NCI-H187 treated with DMSO at 0.1 percent for 48 hours (cell line): ENCODE measurements at regions not wholly inside any gene's neighbourhood (a gene's known extent, or its start where the extent isn't known, plus 50 kb on each side); places are given as distances from the start of the nearest gene placed in this dataset.

ENCODE experiments used
- DNase-seq: peaks from one replicate; lab custom pipeline; 2025; lab: John Stamatoyannopoulos, UW

DNA sequence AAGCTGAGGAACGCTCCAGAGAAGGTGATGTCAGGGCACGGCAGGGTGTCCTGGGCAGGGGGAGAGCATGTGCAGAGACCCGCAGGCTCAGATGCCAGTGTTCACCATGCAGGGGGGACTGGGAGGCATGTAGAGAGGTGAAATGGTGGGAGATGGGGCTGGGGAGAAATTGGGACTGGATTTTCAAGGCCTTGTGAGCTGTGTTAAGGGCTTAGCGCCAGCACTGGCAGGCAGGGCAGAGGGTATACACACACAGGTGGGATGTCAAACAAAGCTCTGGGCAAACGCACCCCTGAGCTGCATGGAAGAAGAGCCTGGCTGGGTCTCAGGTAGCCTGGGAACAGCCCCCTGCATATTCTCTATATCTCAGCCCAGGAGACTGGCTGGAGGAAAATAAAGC, 282.7 kb downstream of the SHQ1 start:
- no peak for DNase-seq

DNA sequence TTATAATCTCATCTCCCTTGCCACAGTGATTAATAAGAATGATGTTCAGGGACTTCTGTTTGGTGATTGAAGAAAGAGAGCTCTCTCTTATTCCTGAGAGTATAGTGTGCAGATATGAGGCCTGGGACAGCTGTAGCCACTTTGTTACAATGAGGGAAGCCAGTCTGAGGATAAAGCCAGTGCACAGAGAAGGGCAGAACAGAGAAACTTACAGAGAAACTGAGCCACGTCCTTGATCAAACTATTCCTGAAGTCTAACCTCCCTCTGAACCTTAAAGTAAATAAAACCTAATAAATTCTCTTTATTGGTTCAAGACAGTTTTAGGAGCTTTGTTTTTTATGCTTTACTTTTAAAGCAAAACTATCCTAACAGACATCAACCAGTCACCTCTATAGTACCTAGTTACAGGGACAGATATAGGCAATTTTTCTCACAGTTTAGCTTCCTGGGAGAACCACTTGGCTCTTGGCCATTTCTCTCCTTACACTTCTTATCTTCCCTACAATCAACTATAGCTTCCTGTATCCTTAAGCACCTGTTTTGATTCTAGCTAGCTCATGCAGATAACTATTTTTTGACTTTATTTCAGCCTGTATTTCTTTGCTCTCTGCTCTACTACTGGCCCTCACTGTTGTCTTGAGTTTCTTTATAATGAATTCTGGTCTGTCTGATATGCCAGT, 284.4 kb downstream of the SHQ1 start:
- no peak for DNase-seq

DNA sequence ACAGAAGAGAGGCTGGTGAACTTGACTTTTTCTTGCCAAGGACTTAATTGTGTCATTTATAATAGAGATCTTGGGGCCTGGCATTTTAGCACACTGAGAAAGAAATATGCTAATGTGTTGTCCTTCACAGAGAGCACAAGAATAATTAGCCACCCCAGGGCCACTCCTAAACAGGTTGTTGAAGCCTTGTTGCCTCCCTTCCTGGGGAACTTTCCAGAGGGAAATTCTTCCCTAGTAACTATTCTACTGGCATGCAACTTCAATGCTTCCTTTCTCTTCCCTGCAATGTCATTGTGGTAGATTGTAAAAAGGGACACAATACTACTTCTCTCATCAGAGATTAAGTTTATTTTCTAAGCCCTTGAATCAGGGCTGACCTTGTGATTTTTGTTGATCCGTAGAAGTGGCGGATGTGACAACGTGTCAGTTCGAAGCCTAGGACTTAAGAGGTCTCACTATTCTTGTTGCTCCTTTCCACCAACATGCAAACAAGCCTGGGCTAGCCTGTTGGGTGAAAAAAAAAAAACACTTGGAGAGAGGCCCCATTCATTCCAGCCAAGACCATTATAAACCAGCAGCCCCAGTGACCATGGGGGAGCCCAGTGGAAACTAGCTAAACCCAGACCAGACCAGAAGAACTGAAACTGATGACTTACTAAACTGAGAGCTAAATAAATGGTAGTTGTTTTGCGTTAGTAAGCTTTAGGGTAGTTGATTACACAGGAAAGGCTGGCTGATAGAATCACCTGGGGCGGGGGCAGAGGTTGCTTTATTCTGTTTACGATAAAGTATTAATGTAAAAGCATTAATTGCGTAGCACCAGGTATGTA, 287.2 kb downstream of the SHQ1 start:
- no peak for DNase-seq

DNA sequence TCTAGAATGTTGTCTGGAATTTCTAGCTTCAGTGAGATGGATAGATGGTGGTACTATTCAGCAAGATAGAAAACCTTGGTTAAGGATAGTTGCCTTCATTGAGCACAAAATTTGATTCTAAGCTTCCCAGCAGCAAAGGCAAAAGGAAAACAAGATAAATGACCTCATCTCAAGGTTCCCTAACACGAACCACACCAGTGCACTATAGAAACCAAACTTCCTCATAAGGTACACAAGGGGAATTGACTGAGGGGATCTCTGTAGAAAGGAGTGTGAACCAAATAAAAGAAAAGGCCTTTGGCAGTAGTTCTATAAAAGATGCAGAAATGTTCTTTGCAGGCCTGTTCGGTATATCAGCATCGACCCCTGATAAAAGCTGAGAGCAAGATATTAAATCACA, 288.9 kb downstream of the SHQ1 start:
- no peak for DNase-seq

DNA sequence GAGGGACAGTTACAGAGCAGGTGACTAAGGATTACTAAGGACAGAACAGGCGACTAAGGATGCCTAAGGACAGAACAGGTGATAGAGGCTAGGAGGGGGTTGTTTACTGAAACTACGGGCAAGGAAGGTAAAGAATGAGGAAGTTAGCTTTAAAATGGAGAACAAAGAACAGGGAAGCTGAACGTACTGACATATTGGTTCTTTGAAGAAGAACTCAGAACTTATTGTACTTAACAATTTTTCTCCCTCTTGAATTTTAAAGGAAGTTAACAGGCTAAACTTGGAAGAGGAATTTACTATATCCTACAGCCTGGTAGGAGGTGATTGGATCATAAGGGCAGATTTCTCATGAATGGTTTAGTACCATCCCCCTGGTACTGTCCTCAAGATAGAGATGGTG, 290.2 kb downstream of the SHQ1 start:
- no peak for DNase-seq

DNA sequence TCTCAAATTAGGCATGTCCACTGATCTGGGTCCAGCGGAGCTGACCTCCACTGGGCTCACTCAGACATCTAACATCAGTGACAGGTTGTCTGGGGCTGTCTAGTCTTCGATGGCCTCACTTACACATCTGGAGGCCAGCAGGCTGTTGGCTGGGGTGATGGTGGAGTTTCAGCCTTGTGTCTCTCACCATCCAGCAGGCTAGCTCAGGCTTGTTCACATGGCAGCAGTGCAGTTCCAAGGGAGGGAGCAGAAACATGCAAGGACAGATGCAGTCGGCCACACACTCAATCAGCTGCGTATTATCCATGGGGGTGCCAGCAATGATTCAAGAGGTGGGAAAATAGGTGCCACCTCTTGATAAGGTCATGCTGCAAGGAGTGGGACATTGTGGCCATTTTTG, 292.5 kb downstream of the SHQ1 start:
- no peak for DNase-seq

DNA sequence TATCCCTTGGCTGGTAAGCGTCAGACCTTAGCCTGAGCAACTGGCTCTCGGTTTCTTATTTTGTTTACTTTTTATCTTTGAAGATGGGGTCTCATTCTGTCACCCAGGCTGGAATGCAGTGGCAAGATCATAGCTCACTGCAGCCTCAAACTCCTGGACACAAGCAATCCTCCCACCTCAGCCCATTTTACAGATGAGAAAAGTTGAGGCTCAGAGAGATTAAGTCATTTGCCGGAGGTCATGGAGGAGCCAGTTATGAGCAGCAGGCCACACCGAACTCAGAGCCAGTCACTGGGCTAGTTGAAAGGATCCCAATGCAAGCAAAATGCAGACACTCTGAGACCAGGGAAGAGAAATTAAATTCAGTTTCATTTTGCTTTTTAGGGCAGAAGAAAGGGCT, 293.6 kb downstream of the SHQ1 start:
- no peak for DNase-seq

DNA sequence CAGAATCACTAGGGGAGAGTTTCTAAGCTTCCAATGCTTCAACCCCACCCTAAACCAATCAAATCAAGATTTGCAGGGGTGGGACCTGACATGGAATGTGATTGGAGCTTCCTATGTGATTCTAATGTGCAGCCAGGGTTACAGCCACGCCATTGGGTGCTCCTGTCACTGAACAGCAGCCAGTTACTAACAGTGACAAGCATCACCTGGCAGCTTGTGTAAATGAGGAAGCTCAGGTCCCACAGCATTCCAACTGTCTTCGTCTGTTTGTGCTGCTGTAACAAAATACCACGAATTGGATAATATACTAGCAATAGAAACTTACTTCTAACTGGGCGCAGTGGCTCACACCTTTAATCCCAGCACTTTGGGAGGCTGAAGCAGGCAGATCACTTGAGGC, 294.9 kb downstream of the SHQ1 start:
- no peak for DNase-seq

DNA sequence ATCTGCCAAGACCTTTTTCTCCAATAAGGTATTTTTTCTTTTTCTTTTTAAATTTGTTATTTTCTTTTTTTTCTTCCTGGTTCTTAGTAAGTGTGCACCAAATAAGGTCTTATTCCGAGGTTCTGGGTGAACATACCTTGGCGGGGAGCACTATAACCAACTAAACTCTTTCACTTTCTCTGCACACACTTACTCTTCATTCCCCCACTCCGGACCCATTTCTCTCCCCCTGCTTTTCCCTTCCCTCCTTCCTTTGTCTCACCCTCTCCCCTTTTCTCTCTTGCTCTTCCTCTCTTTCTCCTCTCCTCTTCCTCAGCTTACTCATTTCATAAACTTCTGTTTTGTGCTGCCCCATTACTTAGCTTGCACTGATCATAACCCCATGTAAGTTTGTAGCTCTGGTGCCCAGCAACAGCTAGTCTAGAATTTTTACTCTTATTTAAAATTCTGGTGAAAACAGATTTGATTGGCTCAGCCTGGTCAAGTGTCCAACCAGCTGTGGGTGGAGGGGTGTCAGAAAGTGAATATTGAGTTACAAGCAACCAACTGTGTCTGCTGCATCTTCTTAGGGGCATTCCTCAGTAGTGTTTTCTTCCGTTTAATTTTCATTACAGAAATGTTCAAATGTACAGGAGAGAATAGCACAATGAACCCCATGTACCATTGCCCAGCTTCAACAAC, 297.5 kb downstream of the SHQ1 start:
- no peak for DNase-seq

DNA sequence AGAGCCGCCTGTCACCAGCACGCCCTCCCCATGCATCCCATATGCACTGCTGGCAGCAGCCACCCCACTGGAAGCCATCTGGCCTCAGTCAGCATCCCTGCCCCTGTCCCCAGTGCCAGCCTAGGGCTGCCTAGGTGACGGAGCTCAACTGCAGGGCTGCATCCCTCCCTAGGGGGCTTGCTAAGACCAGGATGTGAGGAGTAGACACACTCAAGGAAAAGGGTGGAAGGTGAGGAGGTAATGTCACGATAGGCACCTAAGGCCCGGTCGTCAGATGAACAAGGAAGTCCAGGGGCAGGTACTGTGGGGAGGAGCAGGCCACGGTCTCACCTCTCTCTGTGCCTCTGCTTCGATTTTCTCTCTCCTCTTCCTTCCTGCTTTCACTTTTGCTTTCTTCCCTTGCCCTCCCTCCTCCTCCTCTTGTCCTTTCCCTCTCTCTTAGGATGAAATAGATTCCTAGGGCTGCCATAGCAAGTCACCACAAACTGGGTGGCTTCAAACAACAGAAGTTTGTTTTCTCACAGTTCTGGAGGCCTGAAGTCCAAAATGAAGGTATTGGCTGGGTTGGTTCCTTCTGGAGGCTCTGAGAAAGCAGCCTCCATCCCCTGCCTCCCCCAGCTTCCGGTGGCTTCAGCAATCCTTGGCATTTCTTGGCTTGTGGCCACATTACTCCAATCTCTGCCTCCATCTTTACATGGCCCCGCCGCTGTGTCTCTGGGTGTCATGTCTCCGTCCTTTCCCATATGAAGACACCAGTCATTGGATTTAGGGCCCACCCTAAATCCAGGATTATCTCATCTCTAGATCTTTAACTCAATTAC, 298.3 kb downstream of the SHQ1 start:
- no peak for DNase-seq

DNA sequence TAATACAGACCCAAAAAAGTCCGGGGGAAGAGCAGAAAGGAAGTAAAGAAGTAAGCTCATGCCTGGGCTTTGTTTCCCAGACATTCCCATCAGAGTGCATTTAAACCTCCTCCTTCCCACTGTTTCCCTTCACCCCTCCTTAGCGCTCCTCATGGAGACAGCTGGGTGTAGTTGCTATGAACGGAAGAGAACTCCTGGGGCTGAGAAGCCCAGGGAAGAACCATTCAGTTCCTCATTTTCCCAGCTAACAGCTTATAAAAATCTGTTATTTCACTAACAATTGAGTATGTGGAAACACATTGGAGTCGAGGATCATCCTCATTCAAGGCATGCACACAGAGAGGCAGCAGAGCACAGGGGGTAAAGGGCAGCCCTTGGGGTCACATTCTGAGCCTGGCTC, 299.3 kb downstream of the SHQ1 start:
- DNase-seq = no peak

DNA sequence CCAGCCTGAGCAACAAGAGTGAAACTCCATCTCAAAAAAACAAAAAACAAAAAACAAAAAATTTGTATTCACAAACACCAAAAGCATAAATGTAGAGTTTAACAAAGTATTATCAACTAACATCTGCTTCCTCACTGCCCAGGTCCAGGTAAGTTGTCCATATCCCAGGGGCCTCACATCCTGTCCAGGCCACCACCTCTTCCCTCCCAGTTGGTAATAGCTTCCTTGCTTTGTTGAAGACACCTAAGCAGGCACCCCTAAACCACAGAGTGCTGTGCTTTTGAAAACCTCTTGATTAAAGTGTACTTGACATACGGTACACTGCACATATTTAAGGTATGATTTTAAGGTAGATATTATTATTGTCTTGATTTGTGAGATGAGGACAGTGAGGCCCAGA, 299.8 kb downstream of the SHQ1 start:
- DNase-seq = no peak

DNA sequence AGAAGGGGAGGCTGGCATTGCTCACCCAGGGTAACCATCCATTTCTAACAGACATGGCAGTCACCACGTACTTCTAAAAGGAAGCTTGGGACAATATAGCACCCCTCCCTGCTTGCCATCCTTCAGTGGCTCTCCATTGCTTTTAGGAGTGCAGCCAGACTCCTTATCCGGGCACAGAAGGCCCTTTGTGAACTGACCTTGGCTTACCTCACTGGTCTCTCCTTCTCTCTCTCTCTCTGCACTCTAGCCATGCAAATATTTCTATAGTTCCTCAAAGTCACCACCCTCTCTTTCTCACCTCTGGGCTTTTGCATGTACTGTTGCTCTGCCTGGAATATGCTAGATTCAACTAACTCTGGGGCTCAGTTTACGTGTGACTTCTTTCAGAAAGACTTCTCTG, 301.1 kb downstream of the SHQ1 start:
- no peak for DNase-seq

DNA sequence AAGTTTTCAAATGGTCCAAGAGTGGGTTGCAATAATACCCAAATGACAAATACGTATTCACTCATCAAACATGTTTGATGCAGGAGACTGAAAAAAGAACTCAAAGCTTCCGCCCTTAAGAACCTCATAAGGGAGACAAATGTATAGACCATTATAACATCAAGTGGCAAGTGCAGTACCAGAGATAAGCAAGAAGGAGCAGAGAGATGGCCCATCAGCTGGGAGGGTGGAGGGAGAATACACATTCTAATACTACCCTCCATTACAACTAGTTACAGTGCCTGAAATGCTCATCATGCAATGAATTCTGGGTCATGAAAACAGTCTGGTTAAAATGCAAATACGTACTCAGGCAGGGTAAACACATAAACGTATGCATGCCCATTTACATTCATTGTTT, 304.0 kb downstream of the SHQ1 start:
- DNase-seq = no peak

DNA sequence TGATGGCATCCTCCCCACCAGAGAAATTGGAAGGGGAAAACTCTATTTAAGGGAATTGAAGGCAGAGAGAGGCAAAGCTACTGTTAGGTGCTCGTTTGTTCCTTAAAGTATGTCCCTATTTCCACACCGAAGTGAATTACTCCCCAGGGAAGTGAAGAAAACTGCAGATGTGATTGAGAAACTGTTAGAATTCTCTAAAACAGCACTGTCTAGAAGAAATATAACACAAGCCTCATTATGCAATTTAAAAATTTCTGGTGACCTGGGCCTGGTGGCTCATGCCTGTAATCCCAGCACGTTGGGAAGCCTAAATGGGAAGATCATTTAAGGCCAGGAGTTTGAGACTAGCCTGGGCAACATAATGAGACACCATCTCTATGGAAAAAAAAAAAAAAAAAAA, 305.0 kb downstream of the SHQ1 start:
- no peak for DNase-seq

DNA sequence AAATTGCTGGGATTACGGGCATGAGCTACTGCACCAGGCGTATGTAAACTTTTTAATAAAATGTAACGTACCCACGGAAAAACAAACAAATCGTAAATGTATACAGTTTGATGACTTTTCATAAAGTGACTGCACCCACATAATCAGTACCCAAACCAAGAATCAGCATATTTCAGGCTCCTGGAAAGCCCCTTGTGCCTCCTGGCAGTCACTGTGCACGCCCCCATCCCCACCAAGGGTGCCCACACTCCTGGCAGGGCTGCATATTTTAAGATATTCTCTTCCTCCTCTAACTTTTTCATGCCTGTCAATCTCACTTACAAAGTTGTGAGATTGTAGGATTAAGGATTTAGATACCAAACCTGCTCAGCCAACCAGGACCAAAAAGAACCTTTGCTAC, 305.5 kb downstream of the SHQ1 start:
- DNase-seq = no peak

DNA sequence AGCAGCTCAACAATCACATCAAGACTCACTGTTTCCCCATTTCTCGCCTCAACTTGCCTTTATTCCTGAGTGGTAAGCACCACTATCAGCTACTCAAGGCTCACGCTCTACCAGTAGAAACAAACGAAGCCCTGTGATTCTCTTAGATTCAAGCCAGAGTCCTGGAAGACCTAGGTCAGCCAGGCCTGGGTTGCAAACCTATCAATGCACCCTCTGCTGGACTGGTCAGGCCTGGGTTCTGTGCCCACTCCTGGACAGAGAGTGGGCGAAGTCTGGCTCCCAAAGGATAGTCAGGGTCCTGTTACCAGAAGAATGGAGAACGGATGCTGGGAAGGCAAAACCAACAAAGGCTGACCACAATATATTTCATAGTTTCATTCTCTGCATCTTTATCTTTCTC, 308.4 kb downstream of the SHQ1 start:
- DNase-seq = no peak

DNA sequence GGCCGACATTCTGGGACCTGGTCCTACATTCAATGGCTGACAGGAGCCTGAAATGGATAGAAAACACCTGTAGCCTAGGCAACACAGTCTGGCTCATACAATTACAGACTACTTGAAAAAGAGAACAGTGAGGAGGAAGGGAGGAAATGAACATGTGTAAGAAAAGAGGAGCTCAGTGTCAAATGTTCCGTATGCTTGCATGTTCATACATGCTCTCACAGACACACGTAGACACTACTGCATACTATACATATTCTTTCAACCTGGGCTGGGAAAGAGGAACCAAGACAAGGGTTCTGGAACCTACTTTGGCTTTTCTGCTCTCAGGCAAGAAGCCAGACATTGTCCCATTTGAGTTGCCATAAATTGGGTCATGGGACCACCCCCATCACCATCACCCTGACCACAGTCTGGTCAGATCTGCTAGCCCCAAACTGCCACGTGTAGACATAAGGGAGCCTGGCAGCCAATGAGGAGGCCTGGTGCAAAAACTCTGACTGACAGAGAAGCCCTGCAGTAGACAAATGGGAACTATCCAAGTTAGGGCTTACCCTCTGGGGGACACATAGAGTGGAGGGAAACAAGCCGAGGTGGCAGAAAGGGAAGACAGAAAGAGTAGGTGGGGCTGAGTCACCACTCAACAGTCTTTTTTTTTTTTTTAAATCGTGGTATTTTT, 310.0 kb downstream of the SHQ1 start:
- DNase-seq = no peak

DNA sequence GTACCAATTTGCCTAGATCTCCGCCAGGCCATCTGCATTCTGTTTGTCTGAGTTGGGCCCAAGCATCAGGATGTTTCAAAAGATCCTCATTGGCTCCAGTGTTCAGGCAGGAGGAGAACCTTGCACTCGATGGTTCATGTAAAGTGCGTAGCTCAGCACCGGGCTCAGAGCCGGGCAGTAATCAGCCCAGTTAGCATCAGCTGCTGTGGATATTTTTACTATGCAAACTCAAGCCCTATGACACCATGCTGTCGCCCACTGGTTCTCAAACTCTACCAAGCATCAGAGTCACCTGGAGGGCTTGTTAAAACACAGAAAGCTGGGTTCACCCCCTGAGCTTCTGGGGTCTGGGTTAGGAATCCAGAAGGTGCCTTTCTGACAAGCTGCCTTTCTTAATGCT, 310.8 kb downstream of the SHQ1 start:
- DNase-seq = no peak

DNA sequence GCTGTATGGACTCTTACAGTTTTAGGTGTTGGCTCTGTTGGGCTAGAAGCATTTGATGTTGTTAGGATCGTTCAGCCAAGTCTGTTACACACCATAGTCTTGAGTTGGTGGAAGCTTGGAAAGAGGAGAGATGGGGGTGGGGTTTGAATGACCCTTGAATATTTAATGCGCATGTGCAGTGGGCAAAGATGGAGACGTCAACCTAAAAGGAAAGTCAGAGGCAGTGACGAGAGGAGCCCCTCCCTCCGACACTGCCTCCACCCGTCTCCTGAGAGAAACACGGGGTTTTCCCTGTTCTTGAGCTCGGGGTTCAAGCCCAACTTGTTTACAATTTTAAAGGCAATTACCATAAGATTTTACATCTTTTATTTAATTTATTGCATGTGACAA, 311.4 kb downstream of the SHQ1 start:
- no peak for DNase-seq

DNA sequence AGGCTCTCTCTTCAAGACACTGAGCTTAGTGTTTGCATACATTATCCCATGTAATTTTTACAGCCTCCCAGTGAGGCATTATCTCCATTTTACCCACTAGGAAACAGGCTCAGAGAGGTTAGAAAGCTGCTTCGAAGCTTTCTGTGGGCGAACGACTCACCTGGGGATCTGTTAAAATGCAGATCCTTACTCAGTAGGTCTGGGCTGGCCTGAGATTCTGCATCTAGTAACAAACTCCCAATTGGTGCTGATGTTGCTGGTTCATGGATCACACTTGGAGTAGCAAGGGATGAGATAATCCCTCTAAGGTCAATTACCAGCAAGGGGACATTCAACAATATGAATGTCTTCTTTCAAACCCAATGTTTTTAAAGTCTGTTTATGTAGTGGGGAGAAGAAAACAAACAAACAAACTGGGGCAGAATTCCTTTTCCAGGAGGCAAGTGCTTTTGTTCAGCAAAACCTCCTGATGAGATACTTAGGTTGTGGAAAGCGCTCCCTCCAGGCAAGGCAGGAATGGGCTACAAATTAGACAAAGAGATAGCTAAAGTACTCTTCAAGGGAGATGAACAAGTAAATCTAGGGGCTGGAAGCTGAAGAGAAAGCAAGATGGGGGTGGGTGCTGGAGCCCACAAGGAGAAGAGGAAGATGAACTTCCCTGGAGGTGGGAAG, 311.9 kb downstream of the SHQ1 start:
- DNase-seq = no peak
